AG04450 (cell line): ENCODE measurements at regions not wholly inside any gene's neighbourhood (a gene's known extent, or its start where the extent isn't known, plus 50 kb on each side); places are given as distances from the start of the nearest gene placed in this dataset.

Experiments used
- CTCF ChIA-PET: fragments of 300-600, 350-600 bp; formaldehyde crosslinking; extraction: SDS; loops from one replicate; lab custom pipeline; 2022; ENCODE audit warnings: antibody characterized with exemption, inconsistent platforms; lab: Charles Lee
- POLR2A ChIA-PET: fragments of 350-600 bp; formaldehyde crosslinking; extraction: SDS; loops from one replicate; lab custom pipeline; 2021; ENCODE audit warnings: antibody characterized with exemption, inconsistent platforms; lab: Yijun Ruan, JAX
- DNase-seq: peaks from one replicate; pipeline ENCODE4 v3.0.0-alpha.2; 2011; ENCODE audit warnings: low read depth, low spot score
- H3K27ac ChIP-seq: one replicate; pipeline ENCODE4 v1.5.1; 2012; ENCODE audit warnings: low read depth, low read length, control low read depth
- H3K27me3 ChIP-seq: one replicate; pipeline ENCODE4 v1.6.0; 2012; ENCODE audit warnings: low read length; ENCODE audit not compliant: control insufficient read depth, insufficient read depth
- H3K4me3 ChIP-seq: 2 replicates; pipeline ENCODE4 v1.5.1; 2011; ENCODE audit warnings: mild to moderate bottlenecking, low read depth, low read length, control low read depth
- H3K9me3 ChIP-seq: 2 replicates; pipeline ENCODE4 v1.5.1; 2012; ENCODE audit warnings: low read length; ENCODE audit not compliant: control insufficient read depth, insufficient read depth
- TF ChIP-seq, protein P1 (sequence below): IDR thresholded peaks from 2 replicates; pipeline ENCODE4 v1.5.1; 2011; ENCODE audit warnings: low read depth, low read length, control low read depth, inconsistent platforms

DNA sequence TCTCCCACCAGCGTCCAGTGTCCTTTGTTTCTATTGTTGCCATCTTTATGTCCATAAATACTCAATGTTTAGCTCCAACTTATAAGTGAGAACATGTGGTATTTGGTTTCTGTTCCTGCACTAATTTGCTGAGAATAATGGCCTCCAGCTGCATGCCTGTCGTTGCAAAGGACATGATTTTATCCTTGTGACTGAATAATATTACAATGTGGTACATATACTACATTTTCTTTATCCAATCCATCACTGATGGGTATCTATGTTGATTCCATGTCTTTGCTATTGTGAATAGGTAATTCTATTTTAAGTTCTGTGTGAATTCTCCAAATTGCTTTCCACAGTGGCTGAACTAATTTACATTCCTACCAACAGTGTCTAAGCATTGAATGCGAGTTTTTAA is 578.6 kb upstream of the CA10 start:
- POLR2A ChIA-PET = no interaction called here
- no peaks in the 10 kb centered on the region for H3K9me3 ChIP-seq
- no peak overlapping the region for H3K4me3 ChIP-seq
- no peaks in the 10 kb centered on the region for H3K27me3 ChIP-seq
- no peak overlapping the region for H3K27ac ChIP-seq
- CTCF ChIA-PET = no interaction called here
- DNase-seq = no peak
- TF ChIP-seq, protein P1, sequence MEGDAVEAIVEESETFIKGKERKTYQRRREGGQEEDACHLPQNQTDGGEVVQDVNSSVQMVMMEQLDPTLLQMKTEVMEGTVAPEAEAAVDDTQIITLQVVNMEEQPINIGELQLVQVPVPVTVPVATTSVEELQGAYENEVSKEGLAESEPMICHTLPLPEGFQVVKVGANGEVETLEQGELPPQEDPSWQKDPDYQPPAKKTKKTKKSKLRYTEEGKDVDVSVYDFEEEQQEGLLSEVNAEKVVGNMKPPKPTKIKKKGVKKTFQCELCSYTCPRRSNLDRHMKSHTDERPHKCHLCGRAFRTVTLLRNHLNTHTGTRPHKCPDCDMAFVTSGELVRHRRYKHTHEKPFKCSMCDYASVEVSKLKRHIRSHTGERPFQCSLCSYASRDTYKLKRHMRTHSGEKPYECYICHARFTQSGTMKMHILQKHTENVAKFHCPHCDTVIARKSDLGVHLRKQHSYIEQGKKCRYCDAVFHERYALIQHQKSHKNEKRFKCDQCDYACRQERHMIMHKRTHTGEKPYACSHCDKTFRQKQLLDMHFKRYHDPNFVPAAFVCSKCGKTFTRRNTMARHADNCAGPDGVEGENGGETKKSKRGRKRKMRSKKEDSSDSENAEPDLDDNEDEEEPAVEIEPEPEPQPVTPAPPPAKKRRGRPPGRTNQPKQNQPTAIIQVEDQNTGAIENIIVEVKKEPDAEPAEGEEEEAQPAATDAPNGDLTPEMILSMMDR = no peak

DNA sequence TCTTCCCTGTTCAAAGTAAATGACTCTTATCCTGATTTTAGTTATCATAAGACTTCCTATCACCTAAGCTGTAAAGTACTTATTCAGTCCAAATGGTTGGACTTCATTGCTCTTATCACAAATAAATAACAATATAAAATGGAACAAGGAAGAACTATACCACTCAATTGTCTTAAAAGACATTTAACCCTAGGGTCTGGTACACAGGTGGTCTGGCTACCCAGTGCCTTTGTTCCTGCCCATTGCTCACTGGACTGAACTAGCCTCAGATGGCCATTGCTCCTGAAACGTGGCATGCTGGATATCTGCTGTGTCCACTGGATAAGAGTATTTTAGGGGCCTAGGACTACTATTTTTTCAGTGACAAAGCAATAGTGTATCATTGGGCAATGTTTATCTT is 574.3 kb upstream of the CA10 start:
- no peak overlapping the region for H3K4me3 ChIP-seq
- ChIA-PET POLR2A (no interaction called here), CTCF (no interaction called here)
- no peaks in the 10 kb centered on the region for H3K27me3 ChIP-seq
- no peak overlapping the region for H3K27ac ChIP-seq
- H3K9me3 ChIP-seq = no peaks in the 10 kb centered on the region
- TF ChIP-seq, protein P1 = no peak
- DNase-seq = no peak

DNA sequence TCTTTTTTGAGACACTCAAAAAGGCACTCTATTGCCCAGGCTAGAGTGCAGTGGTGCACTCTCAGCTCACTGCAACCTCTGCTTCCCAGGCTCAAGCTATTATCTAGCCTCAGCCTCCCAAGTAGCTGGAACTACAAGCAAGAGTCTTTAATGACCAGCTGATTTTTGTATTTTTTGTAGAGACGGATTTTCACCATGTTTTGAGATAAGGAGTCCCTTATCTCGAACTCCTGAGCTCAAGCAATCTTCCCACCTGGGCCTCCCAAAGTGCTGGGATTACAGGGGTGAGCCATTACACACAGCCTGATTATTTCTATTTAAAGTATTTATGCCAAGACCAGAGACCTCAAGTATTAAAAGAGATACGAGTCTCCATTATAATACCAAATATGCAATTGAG is 566.1 kb upstream of the CA10 start:
- no peaks in the 10 kb centered on the region for H3K27me3 ChIP-seq
- no peak overlapping the region for H3K4me3 ChIP-seq
- TF ChIP-seq, protein P1 = no peak
- POLR2A ChIA-PET = no interaction called here
- CTCF ChIA-PET = no interaction called here
- peaks cover 11% of the 10 kb centered on the region; the same call in 1 of the 2 replicates for H3K9me3 ChIP-seq
- no peak overlapping the region for H3K27ac ChIP-seq
- DNase-seq = no peak

DNA sequence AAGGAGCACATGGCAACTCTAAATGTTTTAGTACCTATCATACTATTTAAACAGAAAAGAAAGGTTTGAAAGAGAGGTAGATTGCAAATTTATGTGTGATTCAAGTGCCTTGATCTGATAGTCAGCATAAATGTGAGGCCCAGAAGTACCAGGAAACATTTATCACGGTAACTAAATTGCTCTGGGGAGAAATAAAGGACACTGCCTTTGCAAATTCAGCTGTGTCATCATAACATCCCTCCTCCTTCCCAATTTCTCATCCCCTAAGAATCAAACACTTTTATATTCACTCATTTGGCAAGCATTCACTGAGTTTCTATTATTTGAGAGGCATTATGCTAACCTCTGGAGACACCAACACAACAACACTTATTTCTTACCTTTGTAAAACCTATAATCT is 563.4 kb upstream of the CA10 start:
- CTCF ChIA-PET = no interaction called here
- no peak overlapping the region for H3K4me3 ChIP-seq
- no peak for DNase-seq
- no peak overlapping the region for H3K27ac ChIP-seq
- TF ChIP-seq, protein P1 = no peak
- H3K27me3 ChIP-seq = no peaks in the 10 kb centered on the region
- POLR2A ChIA-PET = no interaction called here
- H3K9me3 ChIP-seq = peaks cover 11% of the 10 kb centered on the region; the same call in 1 of the 2 replicates

DNA sequence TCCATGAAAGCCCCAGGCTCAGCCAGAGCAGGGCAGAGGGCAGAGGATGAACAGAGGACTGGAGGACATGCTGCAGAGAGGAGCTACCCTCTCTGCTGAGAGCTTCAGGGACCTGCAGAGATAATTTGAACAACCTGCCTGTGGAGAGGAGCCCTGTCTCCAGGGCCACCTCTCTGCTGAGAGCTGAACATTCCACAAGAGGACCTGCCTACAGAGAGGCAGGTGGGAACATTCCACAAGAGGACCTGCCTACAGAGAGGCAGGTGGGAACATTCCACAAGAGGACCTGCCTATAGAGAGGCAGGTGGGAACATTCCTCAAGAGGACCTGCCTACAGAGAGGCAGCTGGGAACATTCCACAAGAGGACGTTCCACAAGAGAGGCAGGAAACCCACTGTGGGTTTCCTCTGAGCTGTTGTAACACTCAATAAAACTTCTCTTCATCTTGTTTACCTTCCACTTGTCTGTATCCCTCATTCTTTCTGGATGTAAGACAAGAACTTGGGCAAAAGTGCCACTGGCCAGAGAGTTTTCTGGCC is 551.9 kb upstream of the CA10 start:
- Histone ChIP-seq H3K4me3 (no peak overlapping the region), H3K9me3 (peaks cover 17% of the 10 kb centered on the region), H3K27me3 (no peaks in the 10 kb centered on the region), H3K27ac (no peak overlapping the region)
- DNase-seq = no peak
- POLR2A ChIA-PET = no interaction called here
- TF ChIP-seq, protein P1 = no peak
- CTCF ChIA-PET = no interaction called here
